ENCODE measurements at regions not wholly inside any gene's neighbourhood (a gene's known extent, or its start where the extent isn't known, plus 50 kb on each side); places are given as distances from the start of the nearest gene placed in this dataset.

DNA sequence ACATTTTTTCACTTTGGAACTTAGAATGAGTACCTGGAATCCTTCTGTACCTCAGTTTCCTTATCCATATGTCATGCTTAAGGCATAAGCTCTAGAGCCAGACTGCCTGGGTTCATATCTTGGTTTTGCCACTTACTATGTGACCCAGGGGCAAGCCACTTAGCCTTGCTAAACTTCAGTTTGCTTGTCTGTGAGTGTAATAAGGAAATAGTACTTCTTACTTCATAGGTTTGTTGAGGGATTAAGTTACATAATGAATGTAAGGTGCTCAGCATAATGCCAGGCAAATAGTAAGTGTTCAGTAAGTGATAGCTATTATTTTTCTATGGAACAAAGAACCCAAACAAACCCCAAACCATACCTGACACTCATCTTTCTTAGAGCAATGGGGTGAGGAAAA lies 225.1 kb downstream of the BCAT1 start:
- H3K27ac ChIP-seq (ENCODE audit: low read depth in 2 of 2, low read length in 2 of 2) = no peak overlapping the region
- DNase-seq (no peak), FAIRE-seq (no peak)
- intact Hi-C loops (cut with DNase I) = no loop called here
- no peaks in the 10 kb centered on the region for H3K27me3 ChIP-seq (ENCODE audit: control insufficient read depth, insufficient read depth, low read length)
- H3K4me3 ChIP-seq (ENCODE audit: low read length in 3 of 3) = no peak overlapping the region
- H3K9me3 ChIP-seq (ENCODE audit: control insufficient read depth in 2 of 3, insufficient read depth in 1 of 3, low read length in 3 of 3) = no peaks in the 10 kb centered on the region
- no peak overlapping the region for H3K9ac ChIP-seq (ENCODE audit: low read length in 3 of 3)
- H3K4me1 ChIP-seq (ENCODE audit: control insufficient read depth in 2 of 3, insufficient read depth in 2 of 3, low read depth in 1 of 3, low read length in 3 of 3) = no peaks in the 10 kb centered on the region
- H3K36me3 ChIP-seq (ENCODE audit: control insufficient read depth in 2 of 3, insufficient read depth in 3 of 3, low read length in 3 of 3) = no peaks in the 10 kb centered on the region
- TF ChIP-seq, protein P1, sequence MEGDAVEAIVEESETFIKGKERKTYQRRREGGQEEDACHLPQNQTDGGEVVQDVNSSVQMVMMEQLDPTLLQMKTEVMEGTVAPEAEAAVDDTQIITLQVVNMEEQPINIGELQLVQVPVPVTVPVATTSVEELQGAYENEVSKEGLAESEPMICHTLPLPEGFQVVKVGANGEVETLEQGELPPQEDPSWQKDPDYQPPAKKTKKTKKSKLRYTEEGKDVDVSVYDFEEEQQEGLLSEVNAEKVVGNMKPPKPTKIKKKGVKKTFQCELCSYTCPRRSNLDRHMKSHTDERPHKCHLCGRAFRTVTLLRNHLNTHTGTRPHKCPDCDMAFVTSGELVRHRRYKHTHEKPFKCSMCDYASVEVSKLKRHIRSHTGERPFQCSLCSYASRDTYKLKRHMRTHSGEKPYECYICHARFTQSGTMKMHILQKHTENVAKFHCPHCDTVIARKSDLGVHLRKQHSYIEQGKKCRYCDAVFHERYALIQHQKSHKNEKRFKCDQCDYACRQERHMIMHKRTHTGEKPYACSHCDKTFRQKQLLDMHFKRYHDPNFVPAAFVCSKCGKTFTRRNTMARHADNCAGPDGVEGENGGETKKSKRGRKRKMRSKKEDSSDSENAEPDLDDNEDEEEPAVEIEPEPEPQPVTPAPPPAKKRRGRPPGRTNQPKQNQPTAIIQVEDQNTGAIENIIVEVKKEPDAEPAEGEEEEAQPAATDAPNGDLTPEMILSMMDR (IDR thresholded peaks at IDR 0.05; ENCODE audit: borderline replicate concordance, extremely low read depth, insufficient read depth) = no peak

DNA sequence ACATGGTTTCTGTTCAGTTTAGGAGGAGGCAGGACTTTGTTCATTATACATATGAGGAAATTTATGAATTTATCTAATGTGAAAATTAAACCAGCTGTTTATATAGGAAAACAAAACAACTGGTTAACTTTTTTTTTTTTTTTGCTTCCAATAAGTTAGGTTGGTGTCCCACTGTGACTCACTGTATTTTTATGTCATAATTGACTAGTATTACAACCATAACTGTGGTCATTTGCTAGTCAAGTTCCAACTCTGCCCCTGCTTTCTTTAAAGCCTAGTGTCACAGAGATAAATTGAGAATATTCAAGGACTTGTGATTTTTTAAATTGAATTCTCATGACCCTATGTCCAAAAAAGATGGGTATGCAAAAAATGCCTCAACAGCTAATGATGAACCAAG lies 227.7 kb downstream of the BCAT1 start:
- intact Hi-C loops (cut with DNase I) = no loop called here

DNA sequence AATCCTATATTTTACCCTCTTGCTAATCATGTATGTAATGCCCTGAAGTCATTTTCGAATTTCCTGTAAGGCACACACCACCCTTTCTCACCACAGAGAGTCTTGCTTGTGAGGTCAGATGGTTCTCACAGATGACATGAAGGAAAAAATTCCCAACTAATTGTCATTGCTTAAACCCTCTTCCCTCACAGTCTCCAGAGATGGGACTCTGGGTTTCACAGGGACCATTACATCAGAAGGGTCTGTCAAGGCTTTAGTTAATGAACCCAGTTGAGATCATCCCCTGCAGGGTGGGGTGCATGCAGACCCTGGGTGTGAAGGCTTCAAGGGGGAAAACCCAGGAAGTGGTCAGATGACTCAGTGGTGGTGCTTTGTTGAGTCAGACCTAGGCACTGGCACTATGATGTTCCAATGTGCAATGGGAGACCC lies 229.6 kb downstream of the BCAT1 start:
- H3K4me3 ChIP-seq (ENCODE audit: low read length in 3 of 3) = no peak overlapping the region
- TF ChIP-seq, protein P1 (IDR thresholded peaks at IDR 0.05; ENCODE audit: borderline replicate concordance, extremely low read depth, insufficient read depth) = no peak
- no peaks in the 10 kb centered on the region for H3K27me3 ChIP-seq (ENCODE audit: control insufficient read depth, insufficient read depth, low read length)
- intact Hi-C loops (cut with DNase I) = no loop called here
- no peak for DNase-seq
- no peak for FAIRE-seq
- no peaks in the 10 kb centered on the region for H3K4me1 ChIP-seq (ENCODE audit: control insufficient read depth in 2 of 3, insufficient read depth in 2 of 3, low read depth in 1 of 3, low read length in 3 of 3)
- no peak overlapping the region for H3K27ac ChIP-seq (ENCODE audit: low read depth in 2 of 2, low read length in 2 of 2)
- no peaks in the 10 kb centered on the region for H3K9me3 ChIP-seq (ENCODE audit: control insufficient read depth in 2 of 3, insufficient read depth in 1 of 3, low read length in 3 of 3)
- H3K36me3 ChIP-seq (ENCODE audit: control insufficient read depth in 2 of 3, insufficient read depth in 3 of 3, low read length in 3 of 3) = no peaks in the 10 kb centered on the region
- H3K9ac ChIP-seq (ENCODE audit: low read length in 3 of 3) = no peak overlapping the region

More for the DNA sequence above, 227.7 kb downstream of the BCAT1 start:
- Histone ChIP-seq H3K4me1 (ENCODE audit: control insufficient read depth in 2 of 3, insufficient read depth in 2 of 3, low read depth in 1 of 3, low read length in 3 of 3) (no peaks in the 10 kb centered on the region), H3K4me3 (ENCODE audit: low read length in 3 of 3) (no peak overlapping the region), H3K27me3 (ENCODE audit: control insufficient read depth, insufficient read depth, low read length) (no peaks in the 10 kb centered on the region), H3K9me3 (ENCODE audit: control insufficient read depth in 2 of 3, insufficient read depth in 1 of 3, low read length in 3 of 3) (no peaks in the 10 kb centered on the region), H3K27ac (ENCODE audit: low read depth in 2 of 2, low read length in 2 of 2) (no peak overlapping the region), H3K36me3 (ENCODE audit: control insufficient read depth in 2 of 3, insufficient read depth in 3 of 3, low read length in 3 of 3) (no peaks in the 10 kb centered on the region), H3K9ac (ENCODE audit: low read length in 3 of 3) (no peak overlapping the region)
- no peak for FAIRE-seq
- TF ChIP-seq, protein P1 (IDR thresholded peaks at IDR 0.05; ENCODE audit: borderline replicate concordance, extremely low read depth, insufficient read depth) = no peak
- no peak for DNase-seq

GRCh38 chr12:24718617-24719016 lies 230.3 kb downstream of the BCAT1 start:
- Histone ChIP-seq H3K9ac (ENCODE audit: low read length in 3 of 3) (no peak overlapping the region), H3K9me3 (ENCODE audit: control insufficient read depth in 2 of 3, insufficient read depth in 1 of 3, low read length in 3 of 3) (no peaks in the 10 kb centered on the region), H3K4me3 (ENCODE audit: low read length in 3 of 3) (no peak overlapping the region), H3K27me3 (ENCODE audit: control insufficient read depth, insufficient read depth, low read length) (no peaks in the 10 kb centered on the region), H3K36me3 (ENCODE audit: control insufficient read depth in 2 of 3, insufficient read depth in 3 of 3, low read length in 3 of 3) (no peaks in the 10 kb centered on the region), H3K27ac (ENCODE audit: low read depth in 2 of 2, low read length in 2 of 2) (no peak overlapping the region), H3K4me1 (ENCODE audit: control insufficient read depth in 2 of 3, insufficient read depth in 2 of 3, low read depth in 1 of 3, low read length in 3 of 3) (no peaks in the 10 kb centered on the region)
- intact Hi-C loops (cut with DNase I) = no loop called here
- TF ChIP-seq, protein P1 (IDR thresholded peaks at IDR 0.05; ENCODE audit: borderline replicate concordance, extremely low read depth, insufficient read depth) = no peak
- no peak for DNase-seq
- FAIRE-seq = no peak

Measured in kidney (tissue), 13 donors.